ENCODE measurements at regions not wholly inside any gene's neighbourhood (a gene's known extent, or its start where the extent isn't known, plus 50 kb on each side); places are given as distances from the start of the nearest gene placed in this dataset.

DNA sequence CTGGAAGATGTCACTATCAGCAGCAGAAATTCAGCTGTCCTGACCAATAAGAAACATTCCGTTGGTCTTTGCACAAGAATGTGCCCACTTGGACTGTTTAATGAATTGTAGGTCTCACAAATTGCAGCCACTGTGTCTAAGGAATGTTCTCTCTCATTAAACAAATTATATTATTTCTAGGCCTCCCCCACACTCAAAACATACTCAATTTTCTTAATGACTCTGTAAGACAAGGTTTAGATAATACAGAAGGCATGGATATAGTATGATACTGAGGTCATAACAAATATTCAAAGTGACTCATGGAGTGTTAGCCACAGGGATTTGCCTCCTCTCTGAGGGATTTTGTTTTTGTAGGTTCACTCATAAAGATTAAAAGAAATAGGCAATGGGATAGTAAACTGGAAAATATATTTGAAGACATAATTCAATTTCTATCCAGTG lies 197.5 kb downstream of the PTN start:
- TF ChIP-seq ELF1 (IDR thresholded peaks at IDR 0.05; ENCODE audit: borderline replicate concordance, low read depth) (no peak), TCF7L2 (IDR thresholded peaks at IDR 0.05; ENCODE audit: borderline replicate concordance, extremely low read depth, insufficient read depth, insufficient read length) (no peak), EZH2phosphoT487 (IDR thresholded peaks at IDR 0.05; ENCODE audit: borderline replicate concordance) (no peak), FOSL1 (IDR thresholded peaks at IDR 0.05; ENCODE audit: low read depth) (no peak), ZNF274 (IDR thresholded peaks at IDR 0.05; ENCODE audit: low read depth, low read length) (no peak), SRF (IDR thresholded peaks at IDR 0.05; ENCODE audit: low read depth) (no peak), POLR2AphosphoS5 (IDR thresholded peaks at IDR 0.05; ENCODE audit: low read depth, low read length) (no peak), ZFX (IDR thresholded peaks at IDR 0.05) (no peak), CBX3 (IDR thresholded peaks at IDR 0.05; ENCODE audit: low read depth) (no peak), RAD21 (IDR thresholded peaks at IDR 0.05; ENCODE audit: low read depth) (no peak), SIN3A (IDR thresholded peaks at IDR 0.05; ENCODE audit: low read depth) (no peak), JUND (IDR thresholded peaks at IDR 0.05) (no peak), EGR1 (IDR thresholded peaks at IDR 0.05; ENCODE audit: low read depth) (no peak)
- TF ChIP-seq, protein P1, sequence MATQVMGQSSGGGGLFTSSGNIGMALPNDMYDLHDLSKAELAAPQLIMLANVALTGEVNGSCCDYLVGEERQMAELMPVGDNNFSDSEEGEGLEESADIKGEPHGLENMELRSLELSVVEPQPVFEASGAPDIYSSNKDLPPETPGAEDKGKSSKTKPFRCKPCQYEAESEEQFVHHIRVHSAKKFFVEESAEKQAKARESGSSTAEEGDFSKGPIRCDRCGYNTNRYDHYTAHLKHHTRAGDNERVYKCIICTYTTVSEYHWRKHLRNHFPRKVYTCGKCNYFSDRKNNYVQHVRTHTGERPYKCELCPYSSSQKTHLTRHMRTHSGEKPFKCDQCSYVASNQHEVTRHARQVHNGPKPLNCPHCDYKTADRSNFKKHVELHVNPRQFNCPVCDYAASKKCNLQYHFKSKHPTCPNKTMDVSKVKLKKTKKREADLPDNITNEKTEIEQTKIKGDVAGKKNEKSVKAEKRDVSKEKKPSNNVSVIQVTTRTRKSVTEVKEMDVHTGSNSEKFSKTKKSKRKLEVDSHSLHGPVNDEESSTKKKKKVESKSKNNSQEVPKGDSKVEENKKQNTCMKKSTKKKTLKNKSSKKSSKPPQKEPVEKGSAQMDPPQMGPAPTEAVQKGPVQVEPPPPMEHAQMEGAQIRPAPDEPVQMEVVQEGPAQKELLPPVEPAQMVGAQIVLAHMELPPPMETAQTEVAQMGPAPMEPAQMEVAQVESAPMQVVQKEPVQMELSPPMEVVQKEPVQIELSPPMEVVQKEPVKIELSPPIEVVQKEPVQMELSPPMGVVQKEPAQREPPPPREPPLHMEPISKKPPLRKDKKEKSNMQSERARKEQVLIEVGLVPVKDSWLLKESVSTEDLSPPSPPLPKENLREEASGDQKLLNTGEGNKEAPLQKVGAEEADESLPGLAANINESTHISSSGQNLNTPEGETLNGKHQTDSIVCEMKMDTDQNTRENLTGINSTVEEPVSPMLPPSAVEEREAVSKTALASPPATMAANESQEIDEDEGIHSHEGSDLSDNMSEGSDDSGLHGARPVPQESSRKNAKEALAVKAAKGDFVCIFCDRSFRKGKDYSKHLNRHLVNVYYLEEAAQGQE (IDR thresholded peaks at IDR 0.05; ENCODE audit: low read depth): no peak
- TF ChIP-seq, protein P2, sequence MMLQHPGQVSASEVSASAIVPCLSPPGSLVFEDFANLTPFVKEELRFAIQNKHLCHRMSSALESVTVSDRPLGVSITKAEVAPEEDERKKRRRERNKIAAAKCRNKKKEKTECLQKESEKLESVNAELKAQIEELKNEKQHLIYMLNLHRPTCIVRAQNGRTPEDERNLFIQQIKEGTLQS (IDR thresholded peaks at IDR 0.05): no peak
- intact Hi-C loops (cut with micrococcal nuclease): no loop called here
- no peak for DNase-seq (ENCODE audit: low read depth, low spot score)
- Histone ChIP-seq H3K9me2 (ENCODE audit: insufficient read depth) (no peaks in the 10 kb centered on the region), H3K9me3 (ENCODE audit: control insufficient read depth in 1 of 2, insufficient read depth in 1 of 2, low read depth in 1 of 2, low read length in 2 of 2) (peaks cover 0 to 12% of the 10 kb centered on the region in 2 experiments; a peak in 2 of 4 replicates), H3K9ac (ENCODE audit: low read length) (no peak overlapping the region), H3K27me3 (ENCODE audit: insufficient read depth, low read length) (no peaks in the 10 kb centered on the region), H3K27ac (ENCODE audit: low read depth, low read length) (no peak overlapping the region), H3K4me2 (ENCODE audit: low read length) (no peak overlapping the region), H4K20me1 (ENCODE audit: insufficient read depth) (no peaks in the 10 kb centered on the region), H3K4me3 (replicated peaks in 1 of 2; ENCODE audit: low read depth in 1 of 2, low read length in 2 of 2) (no peak overlapping the region), H2AFZ (ENCODE audit: low read depth, low read length, poor library complexity, severe bottlenecking) (no peak overlapping the region), H3K4me1 (ENCODE audit: control insufficient read depth in 1 of 2, insufficient read depth in 2 of 2, low read length in 2 of 2) (no peaks in the 10 kb centered on the region), H3K36me3 (ENCODE audit: control insufficient read depth in 1 of 2, insufficient read depth in 2 of 2, low read length in 2 of 2) (no peaks in the 10 kb centered on the region), H3K79me2 (ENCODE audit: insufficient read depth, low read length) (no peaks in the 10 kb centered on the region)
- RAD21 ChIA-PET (ENCODE audit: low non-redundant PET in 1 of 2, low total read pairs in 2 of 2, uncharacterized antibody in 2 of 2, unreplicated experiment in 2 of 2): no interaction called here
- POLR2A ChIA-PET: no interaction called here
- CTCF ChIA-PET: no interaction called here
- no TSS peak for BruUV-seq (replicated peaks)
- no peak for ATAC-seq
